GM12892 (cell line): ENCODE measurements at regions not wholly inside any gene's neighbourhood (a gene's known extent, or its start where the extent isn't known, plus 50 kb on each side); places are given as distances from the start of the nearest gene placed in this dataset.
"Not testable (repeated sequence)": the region's sequence is repeated elsewhere in the genome, so short reads cannot be mapped to it uniquely, and the experiment has no call there.

Source experiments
- POLR2A ChIP-seq: IDR thresholded peaks from 2 replicates; pipeline ENCODE4 v1.6.1; 2011; ENCODE audit warnings: low read depth, low read length, control low read depth
- POLR2AphosphoS5 ChIP-seq: IDR thresholded peaks from 2 replicates; pipeline ENCODE4 v1.6.1; 2011; ENCODE audit warnings: low read depth, low read length, control low read depth
- TAF1 ChIP-seq: IDR thresholded peaks from 2 replicates; pipeline ENCODE4 v1.6.1; 2011; ENCODE audit warnings: low read depth, mild to moderate bottlenecking, control low read depth, low read length, borderline replicate concordance

DNA sequence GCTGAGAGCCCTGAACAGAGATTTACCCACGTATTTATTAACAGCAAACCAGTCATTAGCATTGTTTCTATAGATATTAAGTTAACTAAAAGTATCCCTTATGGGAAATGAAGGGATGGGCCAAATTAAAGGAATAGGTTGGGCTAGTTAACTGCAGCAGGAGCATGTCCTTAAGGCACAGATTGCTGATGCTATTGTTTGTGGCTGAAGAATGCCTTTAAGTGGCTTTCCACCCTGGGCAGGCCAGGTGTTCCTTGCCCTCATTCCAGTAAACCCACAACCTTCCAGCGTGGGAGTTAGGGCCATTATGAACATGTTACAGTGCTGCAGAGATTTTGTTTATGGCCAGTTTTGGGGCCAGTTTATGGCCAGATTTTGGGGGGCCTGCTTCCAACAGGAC is 55.6 kb upstream of the FMNL2 start:
- not testable (repeated sequence) for TF ChIP-seq POLR2A, TAF1, POLR2AphosphoS5
